HG03066 (cell line): ENCODE measurements at regions not wholly inside any gene's neighbourhood (a gene's known extent, or its start where the extent isn't known, plus 50 kb on each side); places are given as distances from the start of the nearest gene placed in this dataset.
A peak's percentile ranks its signal among the peaks of the same experiment; 100 is the strongest.

Experiments
- ATAC-seq: cut with Tn5 transposase; IDR thresholded peaks from one replicate; pipeline ENCODE4 v1.9.1; 2021; ENCODE audit warnings: low read depth; ENCODE audit not compliant: unreplicated experiment

- ATAC-seq, result no peak
Observed at GRCh38 chr5:173777674-173778073, 110.5 kb upstream of the CPEB4 start.

- no peak for ATAC-seq
Observed at GRCh38 chr5:173778152-173778782, 109.9 kb upstream of the CPEB4 start.

DNA sequence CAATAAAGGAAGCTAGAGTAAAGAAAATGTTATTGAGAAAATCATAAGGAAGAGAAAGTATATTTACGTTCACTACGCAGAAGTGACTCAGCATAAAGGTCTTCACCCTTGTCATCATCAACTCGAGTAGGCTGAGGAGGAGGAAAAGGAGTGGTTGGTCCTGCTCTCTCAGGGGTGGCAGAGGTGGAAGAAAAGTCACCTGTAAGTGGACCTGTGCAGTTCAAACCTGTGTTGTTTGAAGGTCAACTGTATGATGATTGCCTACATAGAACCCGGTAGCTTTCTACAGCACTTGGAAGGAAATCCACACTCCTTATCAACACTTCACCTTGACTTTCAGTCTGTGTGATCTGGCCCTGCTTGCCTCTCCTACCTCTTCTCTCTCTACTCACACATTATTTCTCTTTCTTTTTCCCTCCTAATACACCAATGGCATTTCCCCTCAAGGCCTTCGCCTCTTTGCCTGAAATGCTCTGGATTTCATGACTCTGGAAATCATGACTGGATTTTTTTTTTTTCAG is 109.3 kb upstream of the CPEB4 start:
- no peak for ATAC-seq

DNA sequence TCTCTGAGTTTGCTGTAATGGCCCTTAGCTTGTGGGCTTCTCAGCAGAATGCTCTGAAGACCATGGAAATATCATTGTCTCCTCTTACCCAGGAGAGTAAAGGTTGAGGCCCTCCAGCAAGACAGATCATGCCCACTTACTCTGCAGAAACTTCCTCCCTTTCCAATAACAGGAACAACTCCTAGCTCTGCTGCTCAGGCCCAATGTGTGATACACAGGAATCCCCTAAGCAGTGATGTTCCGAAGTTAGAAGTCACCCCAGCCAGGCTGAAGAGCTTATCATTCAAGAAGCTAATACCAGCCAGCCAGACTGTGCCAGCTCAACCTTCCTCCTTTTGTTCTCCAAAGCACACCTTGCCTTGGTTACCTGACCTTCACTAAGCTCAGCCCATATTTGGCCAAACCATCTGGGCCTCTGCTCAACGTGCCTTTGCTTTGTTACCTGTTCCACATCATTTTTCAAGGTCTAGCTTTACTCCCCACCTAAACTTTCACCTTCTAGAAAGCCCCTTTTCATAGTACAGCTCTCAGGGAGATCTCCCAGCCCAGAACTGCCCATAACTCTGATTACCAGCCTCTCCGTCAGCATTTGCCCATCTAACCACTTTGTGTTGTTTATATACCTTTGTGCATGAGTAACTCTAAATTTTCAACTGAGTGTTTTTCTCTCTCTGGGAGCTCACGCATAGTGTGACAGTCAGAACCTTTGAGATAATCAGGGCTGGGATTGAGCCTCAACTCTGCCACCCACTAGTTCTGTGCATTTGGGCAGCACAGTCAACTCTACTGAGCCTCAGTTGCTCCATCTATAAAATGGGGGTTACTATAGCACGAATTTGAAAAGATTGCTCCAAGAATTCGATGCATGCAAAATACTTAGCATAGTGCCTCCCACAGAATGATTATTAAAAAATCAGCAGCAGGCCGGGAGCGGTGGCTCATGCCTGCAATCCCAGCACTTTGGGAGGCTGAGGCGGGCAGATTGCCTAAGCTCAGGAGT is 107.6 kb upstream of the CPEB4 start:
- no peak for ATAC-seq

DNA sequence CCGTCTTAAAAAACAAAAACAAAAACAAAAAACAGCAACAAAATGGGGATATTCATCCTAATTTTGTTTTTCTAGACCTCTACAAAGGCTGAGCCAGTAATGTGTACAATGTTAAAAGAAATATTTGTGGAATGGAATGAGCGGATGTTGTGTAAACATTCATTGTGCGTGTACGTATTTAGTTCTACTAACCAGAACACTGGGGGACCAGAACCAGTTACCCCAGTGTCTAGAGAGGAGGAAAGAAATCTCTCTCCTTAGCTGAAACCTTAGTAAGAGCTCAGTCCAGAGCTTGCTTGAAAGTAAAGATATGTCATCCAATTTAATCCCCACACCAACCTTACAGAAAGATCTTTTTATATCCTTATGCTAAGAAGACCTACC is 106.7 kb upstream of the CPEB4 start:
- no peak for ATAC-seq

DNA sequence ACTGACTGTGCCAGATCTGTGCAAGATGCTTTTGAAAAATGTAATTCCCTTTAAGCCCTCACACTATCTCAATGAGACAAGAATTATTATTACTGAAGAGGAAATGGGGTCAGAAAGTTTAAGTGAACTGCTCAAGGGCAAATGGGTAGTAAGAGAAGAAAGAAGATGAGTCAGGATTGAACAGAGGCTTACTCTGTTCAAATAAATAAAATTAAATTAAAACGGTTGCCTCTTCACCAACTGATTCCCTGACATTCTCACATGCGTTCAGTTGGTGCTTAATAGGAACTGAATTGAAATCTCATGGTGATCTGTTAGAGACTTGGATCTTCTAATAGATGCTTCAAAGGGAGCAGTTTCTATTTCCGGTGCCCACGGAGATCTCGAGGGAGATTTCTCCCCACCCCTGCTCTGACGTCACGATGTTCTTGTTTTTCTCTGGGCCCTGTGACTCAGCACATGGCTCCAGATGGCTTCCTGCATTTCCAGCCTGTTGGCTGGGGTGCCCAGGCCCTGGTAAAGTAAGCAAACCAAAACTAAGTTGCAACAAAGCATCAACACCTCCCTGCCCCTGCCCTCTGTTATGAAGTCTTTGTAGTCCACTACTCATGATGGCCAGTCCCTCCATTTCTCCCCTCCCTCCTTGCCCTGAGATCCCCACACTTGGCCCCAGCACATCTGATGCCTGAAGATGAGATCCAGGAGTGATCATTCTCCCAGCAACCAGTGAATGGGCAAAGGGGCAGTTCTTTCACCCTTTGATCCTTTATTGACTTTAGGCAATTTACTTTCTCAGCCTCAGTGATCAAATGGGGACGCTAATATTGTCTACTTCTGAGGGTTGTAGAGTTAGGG is 106.1 kb upstream of the CPEB4 start:
- no peak for ATAC-seq

- no peak for ATAC-seq
Observed at GRCh38 chr5:173782671-173783101, 105.5 kb upstream of the CPEB4 start.

- no peak for ATAC-seq
Observed at GRCh38 chr5:173783371-173783770, 104.8 kb upstream of the CPEB4 start.

DNA sequence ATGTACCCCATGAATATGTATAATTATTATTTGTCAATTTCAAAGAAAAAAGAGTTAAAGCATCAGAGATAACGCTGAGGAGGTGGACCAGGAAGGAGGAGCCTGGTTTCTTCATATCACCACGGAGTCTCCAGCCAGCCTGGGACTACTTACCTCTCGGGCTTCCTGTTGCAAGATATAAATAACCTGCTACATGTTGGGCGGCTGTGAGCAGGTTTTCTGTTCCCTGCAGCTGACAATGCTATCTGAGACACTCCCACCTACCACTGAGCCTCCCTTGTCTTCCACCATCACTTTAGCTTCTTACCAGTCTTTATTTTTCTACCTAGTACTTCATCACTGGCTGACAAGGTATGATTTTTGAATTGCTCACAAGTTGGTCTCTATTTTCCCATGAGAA is 102.7 kb upstream of the CPEB4 start:
- ATAC-seq, result no peak

DNA sequence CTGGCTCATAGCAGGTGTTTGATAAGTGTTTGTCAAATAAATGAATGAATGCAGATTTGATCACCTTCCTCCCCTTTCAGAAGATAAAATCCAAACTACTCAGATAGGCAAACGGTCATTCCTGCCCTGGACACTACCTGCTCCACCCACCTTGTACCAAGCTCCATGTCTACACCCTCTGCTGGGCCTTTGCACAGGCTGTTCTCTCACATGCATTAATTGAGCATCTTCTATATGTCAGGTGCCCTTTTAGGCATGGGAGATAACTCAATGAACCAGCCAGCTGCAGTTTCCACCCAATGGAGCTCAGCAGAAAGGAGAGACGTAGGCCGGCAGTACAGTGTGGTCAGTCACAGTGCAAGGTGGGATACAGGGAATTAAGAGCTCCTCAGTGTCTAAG is 102.3 kb upstream of the CPEB4 start:
- no peak for ATAC-seq

GRCh38 chr5:173786286-173787187 is 101.6 kb upstream of the CPEB4 start:
- peak; percentile 71 for ATAC-seq

DNA sequence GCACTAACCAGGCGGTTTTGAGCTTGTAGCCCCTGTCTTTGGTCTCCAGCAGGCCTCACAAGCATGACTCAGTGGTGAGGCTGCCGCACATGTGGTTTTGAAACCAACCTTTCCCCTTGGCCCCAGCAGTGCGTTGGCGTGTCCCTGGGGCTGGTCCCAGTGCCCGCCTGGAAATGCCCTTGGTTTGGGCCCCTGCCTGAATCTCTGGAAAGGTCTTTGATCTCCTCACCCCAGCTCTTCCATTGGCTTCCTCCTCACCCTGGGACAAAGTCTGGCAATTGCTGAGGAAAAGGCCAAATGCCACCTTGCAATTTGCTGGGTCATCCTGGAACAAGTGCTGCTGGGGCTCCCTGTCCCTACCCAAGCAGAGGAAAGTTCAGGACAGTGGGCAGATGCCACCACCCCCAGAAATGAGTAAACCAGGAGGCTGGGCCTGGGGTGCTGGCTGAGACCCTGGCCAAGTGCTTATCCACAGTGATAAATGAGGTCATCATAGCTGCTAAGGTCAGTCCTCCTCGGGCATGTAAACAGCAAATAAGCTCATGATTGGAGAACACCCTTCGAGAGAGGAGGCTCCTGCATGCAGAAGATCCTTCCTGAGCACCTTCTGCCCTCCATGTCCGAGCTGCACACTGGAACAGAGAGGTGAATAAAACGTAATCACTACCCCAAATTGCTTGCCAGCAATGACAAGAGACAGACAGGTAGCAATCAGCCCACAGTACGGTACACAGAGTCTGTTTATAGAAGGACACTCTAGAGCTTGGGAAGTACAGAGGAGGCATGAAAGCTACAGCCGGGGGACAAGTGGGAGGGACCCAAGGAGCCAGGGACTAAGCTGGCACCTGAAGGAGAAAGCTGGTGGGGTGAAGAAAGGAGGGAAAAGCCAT is 98.9 kb upstream of the CPEB4 start:
- ATAC-seq, result no peak

GRCh38 chr5:173790177-173790719 is 97.9 kb upstream of the CPEB4 start:
- ATAC-seq, result no peak

DNA sequence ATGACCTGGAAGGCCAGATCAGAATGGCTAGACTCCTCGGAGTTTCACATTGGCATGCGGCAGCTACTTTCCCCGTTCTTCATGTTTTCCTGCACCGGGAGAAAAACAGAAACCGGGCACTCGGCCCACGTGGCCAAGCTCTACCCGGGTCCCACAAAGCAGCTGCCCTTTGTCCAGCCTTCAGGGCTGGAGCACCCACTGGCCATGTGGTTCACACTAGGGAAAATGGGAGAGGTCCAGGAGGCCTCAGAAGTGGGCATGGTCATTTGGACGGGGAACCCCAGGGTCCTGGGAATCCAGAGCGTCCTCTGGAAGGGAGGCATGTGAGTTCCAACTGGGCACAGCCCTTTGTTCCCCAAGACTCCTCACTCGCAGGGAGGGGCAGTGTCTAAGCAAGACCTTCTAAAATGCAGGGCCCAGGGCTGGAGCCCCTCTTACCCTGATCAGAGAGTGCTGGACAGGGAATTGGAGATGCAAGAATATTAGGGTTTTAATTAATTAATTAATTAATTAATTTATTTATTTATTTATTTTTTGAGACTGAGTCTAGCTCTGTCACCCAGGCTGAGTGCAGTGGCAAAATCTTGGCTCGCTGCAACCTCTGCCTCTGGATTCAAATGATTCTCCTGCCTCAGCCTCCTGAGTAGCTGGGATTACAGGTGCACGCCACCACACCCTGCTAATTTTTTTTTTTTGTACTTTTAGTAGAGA is 97.2 kb upstream of the CPEB4 start:
- ATAC-seq, result no peak

DNA sequence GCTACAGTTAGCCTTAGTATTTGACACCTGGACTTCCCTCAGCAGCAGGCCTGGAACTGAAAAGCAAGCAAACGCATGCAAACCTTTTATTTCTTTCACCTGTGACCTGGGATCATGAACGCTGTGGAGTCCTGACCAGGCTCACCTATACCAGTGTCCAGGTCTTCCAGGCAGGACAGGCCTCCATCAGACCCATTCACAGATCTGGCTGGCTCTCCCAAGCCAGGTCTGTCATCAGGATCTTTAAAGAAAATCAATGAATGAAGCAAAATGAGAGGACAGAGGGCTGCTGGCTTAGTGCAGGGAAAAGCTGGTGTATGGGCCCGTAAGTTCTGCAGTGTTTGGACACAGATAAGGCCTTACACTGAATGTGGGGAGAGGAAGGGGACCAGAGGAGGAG is 96.3 kb upstream of the CPEB4 start:
- no peak for ATAC-seq

DNA sequence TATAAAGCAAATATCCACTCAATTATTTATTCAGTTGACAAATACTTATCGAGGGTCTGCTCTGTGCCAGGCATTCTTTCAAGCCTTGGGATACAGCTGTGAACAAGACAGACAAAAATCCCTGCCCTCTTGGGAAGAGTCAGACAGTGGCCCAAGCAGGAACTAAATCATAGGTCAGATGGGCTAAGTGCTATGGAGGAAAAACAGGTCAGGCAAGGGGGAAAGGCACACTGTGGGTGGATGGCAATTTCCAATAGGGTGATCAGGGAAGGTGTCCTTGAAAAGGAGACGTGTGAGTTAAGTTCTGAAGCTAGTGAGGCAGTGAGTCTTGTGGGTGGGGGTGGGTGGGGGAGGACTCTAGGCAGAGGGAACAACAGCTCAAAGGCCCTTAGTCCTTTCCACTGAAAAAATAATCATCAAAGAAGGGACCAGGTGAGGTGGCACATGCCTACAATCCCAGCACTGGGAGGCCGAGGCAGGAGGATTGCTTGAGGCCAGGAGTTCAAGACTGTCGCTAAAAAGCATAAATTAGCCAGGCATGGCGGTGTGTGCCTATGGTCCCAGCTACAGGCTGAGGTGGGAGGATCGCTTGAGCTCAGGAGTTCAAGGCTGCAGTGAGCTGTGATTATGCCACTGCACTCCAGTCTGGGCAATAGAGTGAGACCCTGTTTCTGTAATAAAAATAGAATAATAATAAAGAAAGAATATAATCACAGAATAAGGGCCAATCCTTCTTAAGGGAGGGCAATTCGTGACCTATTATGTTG is 95.2 kb upstream of the CPEB4 start:
- no peak for ATAC-seq
